Osteoblast (primary cell): ENCODE measurements at regions not wholly inside any gene's neighbourhood (a gene's known extent, or its start where the extent isn't known, plus 50 kb on each side); places are given as distances from the start of the nearest gene placed in this dataset.

ENCODE experiments used
- DNase-seq: peaks from one replicate; pipeline ENCODE4 v3.0.0; 2011; ENCODE audit warnings: low spot score, mixed read lengths; ENCODE audit not compliant: insufficient read length; ENCODE audit errors: missing footprints
- H2AFZ ChIP-seq: 2 replicates; pipeline ENCODE4 v1.6.0; 2011; ENCODE audit warnings: mild to moderate bottlenecking, low read length
- H3K27ac ChIP-seq: 2 replicates; pipeline ENCODE4 v1.5.1; 2011; ENCODE audit warnings: mild to moderate bottlenecking, low read depth, low read length, moderate library complexity
- H3K27me3 ChIP-seq: 2 replicates; pipeline ENCODE4 v1.6.0; 2012; ENCODE audit warnings: mild to moderate bottlenecking, control low read depth, inconsistent platforms, low read length, moderate library complexity; ENCODE audit not compliant: insufficient read depth
- H3K36me3 ChIP-seq: 2 replicates; pipeline ENCODE4 v1.5.1; 2011; ENCODE audit warnings: mild to moderate bottlenecking, low read length, control low read depth, moderate library complexity; ENCODE audit not compliant: insufficient read depth
- H3K4me1 ChIP-seq: 2 replicates; pipeline ENCODE4 v1.5.1; 2011; ENCODE audit warnings: mild to moderate bottlenecking, low read length, control low read depth, moderate library complexity; ENCODE audit not compliant: insufficient read depth
- H3K4me2 ChIP-seq: 2 replicates; pipeline ENCODE4 v1.6.0; 2011; ENCODE audit warnings: mild to moderate bottlenecking, low read length; ENCODE audit not compliant: insufficient read depth
- H3K4me3 ChIP-seq: fragments of 200-600 bp; sonication (generic); 3 replicates; pipeline ENCODE4 v1.5.1; 2012; ENCODE audit warnings: mild to moderate bottlenecking, low read length, inconsistent platforms; ENCODE audit not compliant: insufficient read depth
- H3K79me2 ChIP-seq: 2 replicates; pipeline ENCODE4 v1.6.0; 2012; ENCODE audit warnings: mild to moderate bottlenecking, low read length, control low read depth, inconsistent platforms; ENCODE audit not compliant: insufficient read depth
- H3K9me3 ChIP-seq: 2 replicates; pipeline ENCODE4 v1.5.1; 2011; ENCODE audit warnings: low read depth, low read length, control low read depth
- H4K20me1 ChIP-seq: 2 replicates; pipeline ENCODE4 v1.6.0; 2012; ENCODE audit warnings: mild to moderate bottlenecking, low read length, control low read depth; ENCODE audit not compliant: insufficient read depth
- CTCF ChIP-seq: IDR thresholded peaks from 2 replicates; pipeline ENCODE4 v1.5.1; 2011; ENCODE audit warnings: mild to moderate bottlenecking, low read depth, low read length, moderate library complexity; ENCODE audit errors: extremely low read depth

GRCh38 chr22:27127911-27128310 lies 470.5 kb downstream of the MIAT start:
- H3K4me2 ChIP-seq: no peak overlapping the region
- no peaks in the 10 kb centered on the region for H3K9me3 ChIP-seq
- H4K20me1 ChIP-seq: no peaks in the 10 kb centered on the region
- no peak overlapping the region for H2AFZ ChIP-seq
- H3K4me3 ChIP-seq: no peak overlapping the region
- no peaks in the 10 kb centered on the region for H3K36me3 ChIP-seq
- H3K4me1 ChIP-seq: peaks cover 21% of the 10 kb centered on the region
- no peaks in the 10 kb centered on the region for H3K27me3 ChIP-seq
- no peak overlapping the region for H3K27ac ChIP-seq
- no peaks in the 10 kb centered on the region for H3K79me2 ChIP-seq
- TF ChIP-seq CTCF: no peak
- DNase-seq: no peak

- Histone ChIP-seq H4K20me1 (no peaks in the 10 kb centered on the region), H3K27me3 (no peaks in the 10 kb centered on the region), H3K27ac (peak overlapping the region; percentile 59), H3K4me1 (peaks cover 25% of the 10 kb centered on the region), H3K4me3 (no peak overlapping the region), H3K9me3 (no peaks in the 10 kb centered on the region), H3K79me2 (no peaks in the 10 kb centered on the region), H3K36me3 (no peaks in the 10 kb centered on the region), H3K4me2 (peak overlapping the region; percentile 24), H2AFZ (no peak overlapping the region)
- no peak for TF ChIP-seq CTCF
- no peak for DNase-seq
Measured at GRCh38 chr22:27128461-27129085, 471.2 kb downstream of the MIAT start.

DNA sequence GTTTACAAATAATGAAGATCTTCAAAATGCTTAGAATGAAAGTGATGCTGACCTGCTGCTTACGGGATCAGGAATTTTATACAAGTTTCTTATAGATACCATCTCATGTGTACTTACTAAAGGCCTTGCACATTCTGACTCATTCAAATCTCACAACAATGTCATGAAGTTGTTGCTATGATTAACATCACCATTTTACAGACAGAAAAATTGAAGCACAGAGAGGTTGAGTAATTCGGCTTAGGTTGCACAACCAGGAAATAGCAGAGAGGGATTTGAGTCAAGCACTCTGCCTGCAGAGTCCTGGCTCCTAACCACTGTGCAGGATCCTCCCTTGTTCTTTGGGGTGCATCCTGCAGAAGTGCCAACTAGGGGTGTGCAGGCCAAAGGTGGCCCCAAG lies 471.9 kb downstream of the MIAT start:
- H3K4me1 ChIP-seq: peaks cover 32% of the 10 kb centered on the region
- H3K4me3 ChIP-seq: no peak overlapping the region
- peak overlapping the region; percentile 24 for H3K4me2 ChIP-seq
- no peak for DNase-seq
- H3K27ac ChIP-seq: peak overlapping the region; percentile 59
- no peaks in the 10 kb centered on the region for H3K27me3 ChIP-seq
- H3K9me3 ChIP-seq: no peaks in the 10 kb centered on the region
- no peaks in the 10 kb centered on the region for H3K36me3 ChIP-seq
- H3K79me2 ChIP-seq: no peaks in the 10 kb centered on the region
- no peaks in the 10 kb centered on the region for H4K20me1 ChIP-seq
- H2AFZ ChIP-seq: no peak overlapping the region
- no peak for TF ChIP-seq CTCF

DNA sequence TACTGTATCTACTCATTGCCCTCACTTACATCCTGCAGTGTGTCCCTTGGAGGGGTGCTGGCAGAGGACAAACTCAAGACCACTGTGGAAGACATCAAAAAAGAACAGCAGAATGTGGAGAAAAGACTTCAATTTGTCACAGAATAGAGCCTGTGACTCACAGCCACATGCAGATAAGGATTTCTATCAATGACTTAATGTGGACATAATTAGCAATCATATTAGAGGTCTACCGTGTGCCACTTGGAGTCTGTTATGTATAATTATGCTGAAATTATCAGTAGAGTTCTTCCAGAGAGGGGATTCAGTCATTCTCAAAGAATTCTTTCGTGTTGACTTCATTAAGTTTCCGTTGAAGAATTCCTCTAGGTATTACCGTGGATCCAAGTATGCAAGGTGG lies 473.5 kb downstream of the MIAT start:
- H3K9me3 ChIP-seq: no peaks in the 10 kb centered on the region
- no peaks in the 10 kb centered on the region for H4K20me1 ChIP-seq
- peaks cover 48% of the 10 kb centered on the region for H3K4me1 ChIP-seq
- no peaks in the 10 kb centered on the region for H3K36me3 ChIP-seq
- H3K4me2 ChIP-seq: no peak overlapping the region
- TF ChIP-seq CTCF: no peak
- no peak overlapping the region for H3K27ac ChIP-seq
- no peaks in the 10 kb centered on the region for H3K27me3 ChIP-seq
- H3K4me3 ChIP-seq: no peak overlapping the region
- no peaks in the 10 kb centered on the region for H3K79me2 ChIP-seq
- no peak overlapping the region for H2AFZ ChIP-seq
- no peak for DNase-seq
